ENCODE measurements at regions not wholly inside any gene's neighbourhood (a gene's known extent, or its start where the extent isn't known, plus 50 kb on each side); places are given as distances from the start of the nearest gene placed in this dataset.

DNA sequence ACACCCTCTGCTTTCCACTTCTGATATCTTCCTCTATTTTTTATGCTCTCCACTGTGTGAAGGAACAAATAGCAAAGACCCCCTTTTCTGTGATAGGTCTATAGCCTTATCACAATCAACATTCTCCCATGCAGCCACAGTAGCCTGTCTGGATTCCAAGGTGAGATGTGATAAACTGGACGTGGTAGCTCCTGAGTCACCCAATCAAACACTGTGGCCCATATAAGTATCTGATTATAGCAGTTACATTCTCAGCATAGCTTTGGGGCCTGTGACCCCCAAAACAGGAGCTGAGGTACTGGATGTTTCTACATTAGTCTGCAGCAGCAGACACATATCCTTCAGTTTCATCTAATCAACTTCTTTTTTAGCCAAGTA, 172.7 kb upstream of the IGFBP7 start:
- no peak for DNase-seq
- Histone ChIP-seq H3K9me3 (no peaks in the 10 kb centered on the region), H3K4me3 (ENCODE audit: low read depth in 2 of 2, low read length in 1 of 2) (no peak overlapping the region), H3K9me2 (no peaks in the 10 kb centered on the region), H3K4me1 (ENCODE audit: control insufficient read depth in 1 of 2, insufficient read depth in 2 of 2, low read depth in 1 of 2, low read length in 1 of 2) (no peaks in the 10 kb centered on the region), H3K4me2 (no peak overlapping the region), H3K9ac (no peak overlapping the region), H3K27me3 (ENCODE audit: insufficient read depth) (no peaks in the 10 kb centered on the region), H4K20me1 (ENCODE audit: insufficient read depth) (no peaks in the 10 kb centered on the region), H2AFZ (ENCODE audit: low read depth) (no peak overlapping the region), H3K27ac (ENCODE audit: low read depth in 2 of 2, low read length in 1 of 2) (no peak overlapping the region), H3K36me3 (replicated peaks in 1 of 2; ENCODE audit: control insufficient read depth in 1 of 2, insufficient read depth in 2 of 2, low read length in 1 of 2) (no peaks in the 10 kb centered on the region), H3F3A (replicated peaks; ENCODE audit: insufficient read depth) (no peaks in the 10 kb centered on the region), H3K79me2 (ENCODE audit: insufficient read depth) (no peaks in the 10 kb centered on the region)
- TF ChIP-seq, protein P1, sequence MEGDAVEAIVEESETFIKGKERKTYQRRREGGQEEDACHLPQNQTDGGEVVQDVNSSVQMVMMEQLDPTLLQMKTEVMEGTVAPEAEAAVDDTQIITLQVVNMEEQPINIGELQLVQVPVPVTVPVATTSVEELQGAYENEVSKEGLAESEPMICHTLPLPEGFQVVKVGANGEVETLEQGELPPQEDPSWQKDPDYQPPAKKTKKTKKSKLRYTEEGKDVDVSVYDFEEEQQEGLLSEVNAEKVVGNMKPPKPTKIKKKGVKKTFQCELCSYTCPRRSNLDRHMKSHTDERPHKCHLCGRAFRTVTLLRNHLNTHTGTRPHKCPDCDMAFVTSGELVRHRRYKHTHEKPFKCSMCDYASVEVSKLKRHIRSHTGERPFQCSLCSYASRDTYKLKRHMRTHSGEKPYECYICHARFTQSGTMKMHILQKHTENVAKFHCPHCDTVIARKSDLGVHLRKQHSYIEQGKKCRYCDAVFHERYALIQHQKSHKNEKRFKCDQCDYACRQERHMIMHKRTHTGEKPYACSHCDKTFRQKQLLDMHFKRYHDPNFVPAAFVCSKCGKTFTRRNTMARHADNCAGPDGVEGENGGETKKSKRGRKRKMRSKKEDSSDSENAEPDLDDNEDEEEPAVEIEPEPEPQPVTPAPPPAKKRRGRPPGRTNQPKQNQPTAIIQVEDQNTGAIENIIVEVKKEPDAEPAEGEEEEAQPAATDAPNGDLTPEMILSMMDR (IDR thresholded peaks at IDR 0.05): no peak
- TF ChIP-seq MXI1 (IDR thresholded peaks at IDR 0.05; ENCODE audit: low read depth, low read length) (no peak), FOSL2 (IDR thresholded peaks at IDR 0.05; ENCODE audit: borderline replicate concordance, low read depth) (no peak), NRF1 (IDR thresholded peaks at IDR 0.05; ENCODE audit: low read depth, low read length) (no peak), SIN3A (IDR thresholded peaks at IDR 0.05; ENCODE audit: borderline replicate concordance, low read depth, low read length) (no peak), GABPA (IDR thresholded peaks at IDR 0.05; ENCODE audit: low read depth) (no peak)
- TF ChIP-seq, protein P2, sequence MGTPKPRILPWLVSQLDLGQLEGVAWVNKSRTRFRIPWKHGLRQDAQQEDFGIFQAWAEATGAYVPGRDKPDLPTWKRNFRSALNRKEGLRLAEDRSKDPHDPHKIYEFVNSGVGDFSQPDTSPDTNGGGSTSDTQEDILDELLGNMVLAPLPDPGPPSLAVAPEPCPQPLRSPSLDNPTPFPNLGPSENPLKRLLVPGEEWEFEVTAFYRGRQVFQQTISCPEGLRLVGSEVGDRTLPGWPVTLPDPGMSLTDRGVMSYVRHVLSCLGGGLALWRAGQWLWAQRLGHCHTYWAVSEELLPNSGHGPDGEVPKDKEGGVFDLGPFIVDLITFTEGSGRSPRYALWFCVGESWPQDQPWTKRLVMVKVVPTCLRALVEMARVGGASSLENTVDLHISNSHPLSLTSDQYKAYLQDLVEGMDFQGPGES (IDR thresholded peaks at IDR 0.05; ENCODE audit: low read depth, low read length): no peak
- WGBS (ENCODE audit: low lambda C conversion rate): 54% methylated on average over 1 of the region's 1 CpG
- ChIA-PET CTCF (interaction anchor here (0.8 to 1.4 kb wide), 2 partner anchors 13 to 119 kb away, joined by 3 read pairs; no protein-coding TSS in a partner anchor), POLR2A (no interaction called here)

DNA sequence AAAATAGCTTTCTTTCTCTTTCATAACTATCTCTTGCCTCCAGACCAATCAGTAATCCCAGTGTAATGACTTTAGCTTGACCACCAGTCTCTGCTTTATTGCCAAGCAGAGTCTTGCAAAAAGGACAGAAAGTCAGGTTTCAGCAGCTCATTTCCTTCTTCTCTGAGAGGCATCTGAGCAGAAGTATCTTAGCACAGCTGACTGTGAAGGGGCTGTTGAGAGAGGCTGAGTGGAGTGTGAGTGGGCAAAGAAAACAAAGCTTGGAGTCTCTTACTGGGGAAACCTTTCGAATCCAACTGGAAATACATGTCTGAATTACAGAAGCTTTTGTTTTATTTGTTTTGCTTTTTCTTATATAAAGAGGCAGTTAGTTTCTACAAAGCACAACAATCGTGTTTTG, 170.3 kb upstream of the IGFBP7 start:
- H4K20me1 ChIP-seq (ENCODE audit: insufficient read depth): no peaks in the 10 kb centered on the region
- H3K27ac ChIP-seq (ENCODE audit: low read depth in 2 of 2, low read length in 1 of 2): no peak overlapping the region
- no peak for DNase-seq
- H2AFZ ChIP-seq (ENCODE audit: low read depth): no peak overlapping the region
- H3K9ac ChIP-seq: no peak overlapping the region
- H3K4me3 ChIP-seq (ENCODE audit: low read depth in 2 of 2, low read length in 1 of 2): no peak overlapping the region
- H3K4me2 ChIP-seq: no peak overlapping the region
- no peaks in the 10 kb centered on the region for H3K36me3 ChIP-seq (replicated peaks in 1 of 2; ENCODE audit: control insufficient read depth in 1 of 2, insufficient read depth in 2 of 2, low read length in 1 of 2)
- no peaks in the 10 kb centered on the region for H3K9me3 ChIP-seq
- 39% methylated on average over 2 of the region's 2 CpGs for WGBS (ENCODE audit: low lambda C conversion rate)
- H3F3A ChIP-seq (replicated peaks; ENCODE audit: insufficient read depth): no peaks in the 10 kb centered on the region
- H3K9me2 ChIP-seq: no peaks in the 10 kb centered on the region
- CTCF ChIA-PET: interaction anchor here (1.1 kb wide), 1 partner anchor 117 kb away, joined by 3 read pairs; no protein-coding TSS in a partner anchor
- POLR2A ChIA-PET: no interaction called here
- no peaks in the 10 kb centered on the region for H3K27me3 ChIP-seq (ENCODE audit: insufficient read depth)
- no peaks in the 10 kb centered on the region for H3K4me1 ChIP-seq (ENCODE audit: control insufficient read depth in 1 of 2, insufficient read depth in 2 of 2, low read depth in 1 of 2, low read length in 1 of 2)
- no peaks in the 10 kb centered on the region for H3K79me2 ChIP-seq (ENCODE audit: insufficient read depth)
- TF ChIP-seq NFIC (IDR thresholded peaks at IDR 0.05; ENCODE audit: borderline replicate concordance): no peak
- TF ChIP-seq GATA2 (CRISPR knock-in tag; IDR thresholded peaks at IDR 0.05): no peak
- TF ChIP-seq RXRA (IDR thresholded peaks at IDR 0.05; ENCODE audit: borderline replicate concordance, low read depth): no peak
- TF ChIP-seq GABPA (IDR thresholded peaks at IDR 0.05; ENCODE audit: low read depth): no peak
- TF ChIP-seq TAF1 (IDR thresholded peaks at IDR 0.05; ENCODE audit: borderline replicate concordance, low read depth, low read length): no peak
- TF ChIP-seq, protein P2 (IDR thresholded peaks at IDR 0.05; ENCODE audit: low read depth, low read length): no peak
- TF ChIP-seq, protein P3, sequence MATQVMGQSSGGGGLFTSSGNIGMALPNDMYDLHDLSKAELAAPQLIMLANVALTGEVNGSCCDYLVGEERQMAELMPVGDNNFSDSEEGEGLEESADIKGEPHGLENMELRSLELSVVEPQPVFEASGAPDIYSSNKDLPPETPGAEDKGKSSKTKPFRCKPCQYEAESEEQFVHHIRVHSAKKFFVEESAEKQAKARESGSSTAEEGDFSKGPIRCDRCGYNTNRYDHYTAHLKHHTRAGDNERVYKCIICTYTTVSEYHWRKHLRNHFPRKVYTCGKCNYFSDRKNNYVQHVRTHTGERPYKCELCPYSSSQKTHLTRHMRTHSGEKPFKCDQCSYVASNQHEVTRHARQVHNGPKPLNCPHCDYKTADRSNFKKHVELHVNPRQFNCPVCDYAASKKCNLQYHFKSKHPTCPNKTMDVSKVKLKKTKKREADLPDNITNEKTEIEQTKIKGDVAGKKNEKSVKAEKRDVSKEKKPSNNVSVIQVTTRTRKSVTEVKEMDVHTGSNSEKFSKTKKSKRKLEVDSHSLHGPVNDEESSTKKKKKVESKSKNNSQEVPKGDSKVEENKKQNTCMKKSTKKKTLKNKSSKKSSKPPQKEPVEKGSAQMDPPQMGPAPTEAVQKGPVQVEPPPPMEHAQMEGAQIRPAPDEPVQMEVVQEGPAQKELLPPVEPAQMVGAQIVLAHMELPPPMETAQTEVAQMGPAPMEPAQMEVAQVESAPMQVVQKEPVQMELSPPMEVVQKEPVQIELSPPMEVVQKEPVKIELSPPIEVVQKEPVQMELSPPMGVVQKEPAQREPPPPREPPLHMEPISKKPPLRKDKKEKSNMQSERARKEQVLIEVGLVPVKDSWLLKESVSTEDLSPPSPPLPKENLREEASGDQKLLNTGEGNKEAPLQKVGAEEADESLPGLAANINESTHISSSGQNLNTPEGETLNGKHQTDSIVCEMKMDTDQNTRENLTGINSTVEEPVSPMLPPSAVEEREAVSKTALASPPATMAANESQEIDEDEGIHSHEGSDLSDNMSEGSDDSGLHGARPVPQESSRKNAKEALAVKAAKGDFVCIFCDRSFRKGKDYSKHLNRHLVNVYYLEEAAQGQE (IDR thresholded peaks at IDR 0.05; ENCODE audit: low read depth, low read length): no peak
- TF ChIP-seq CHD2 (IDR thresholded peaks at IDR 0.05; ENCODE audit: low read length, partially characterized antibody): no peak
- TF ChIP-seq TCF12 (IDR thresholded peaks at IDR 0.05): no peak
- no peak for TF ChIP-seq ELF1 (IDR thresholded peaks at IDR 0.05)
- TF ChIP-seq MEF2A (IDR thresholded peaks at IDR 0.05; ENCODE audit: borderline replicate concordance, low read depth): no peak
- no peak for TF ChIP-seq TEAD4 (IDR thresholded peaks at IDR 0.05; ENCODE audit: borderline replicate concordance, insufficient read depth)
- no peak for TF ChIP-seq FOXM1 (IDR thresholded peaks at IDR 0.05; ENCODE audit: low read depth)
- no peak for TF ChIP-seq JUND (IDR thresholded peaks at IDR 0.05)
- no peak for TF ChIP-seq NRF1 (IDR thresholded peaks at IDR 0.05; ENCODE audit: low read depth, low read length)
- TF ChIP-seq RCOR1 (IDR thresholded peaks at IDR 0.05; ENCODE audit: low read length): no peak
- no peak for TF ChIP-seq FOSL2 (IDR thresholded peaks at IDR 0.05; ENCODE audit: borderline replicate concordance, low read depth)
- no peak for TF ChIP-seq RAD21 (IDR thresholded peaks at IDR 0.05; ENCODE audit: low read length)
- TF ChIP-seq SIN3A (IDR thresholded peaks at IDR 0.05; ENCODE audit: borderline replicate concordance, low read depth, low read length): no peak

Data from SK-N-SH (cell line).